ENCODE measurements at regions not wholly inside any gene's neighbourhood (a gene's known extent, or its start where the extent isn't known, plus 50 kb on each side); places are given as distances from the start of the nearest gene placed in this dataset.
"Not testable (repeated sequence)": the region's sequence is repeated elsewhere in the genome, so short reads cannot be mapped to it uniquely, and the experiment has no call there.

- no peak overlapping the region for H3K4me3 ChIP-seq (ENCODE audit: low read depth, low read length)
- DNase-seq (ENCODE audit: low read depth): no peak
- no peaks in the 10 kb centered on the region for H3K36me3 ChIP-seq (ENCODE audit: control insufficient read depth, insufficient read depth, low read length)
- no peak for TF ChIP-seq CTCF (IDR thresholded peaks at IDR 0.05; ENCODE audit: insufficient read depth, low read length, poor library complexity, severe bottlenecking)
- H3K27me3 ChIP-seq (ENCODE audit: control insufficient read depth, insufficient read depth, low read length): no peaks in the 10 kb centered on the region
Measured at GRCh38 chr13:71213252-71213821, 653.7 kb downstream of the DACH1 start.

GRCh38 chr13:71210861-71211260, 656.1 kb downstream of the DACH1 start:
- no peak for TF ChIP-seq CTCF (IDR thresholded peaks at IDR 0.05; ENCODE audit: insufficient read depth, low read length, poor library complexity, severe bottlenecking)
- Histone ChIP-seq H3K36me3 (ENCODE audit: control insufficient read depth, insufficient read depth, low read length) (no peaks in the 10 kb centered on the region), H3K4me3 (ENCODE audit: low read depth, low read length) (no peak overlapping the region), H3K27me3 (ENCODE audit: control insufficient read depth, insufficient read depth, low read length) (no peaks in the 10 kb centered on the region)
- no peak for DNase-seq (ENCODE audit: low read depth)

GRCh38 chr13:71209217-71209616, 657.8 kb downstream of the DACH1 start:
- no peak for TF ChIP-seq CTCF (IDR thresholded peaks at IDR 0.05; ENCODE audit: insufficient read depth, low read length, poor library complexity, severe bottlenecking)
- H3K4me3 ChIP-seq (ENCODE audit: low read depth, low read length): no peak overlapping the region
- no peaks in the 10 kb centered on the region for H3K36me3 ChIP-seq (ENCODE audit: control insufficient read depth, insufficient read depth, low read length)
- DNase-seq (ENCODE audit: low read depth): no peak
- H3K27me3 ChIP-seq (ENCODE audit: control insufficient read depth, insufficient read depth, low read length): no peaks in the 10 kb centered on the region

- DNase-seq (ENCODE audit: low read depth); H3K36me3 ChIP-seq (ENCODE audit: control insufficient read depth, insufficient read depth, low read length); H3K27me3 ChIP-seq (ENCODE audit: control insufficient read depth, insufficient read depth, low read length); H3K4me3 ChIP-seq (ENCODE audit: low read depth, low read length): not testable (repeated sequence)
Measured at GRCh38 chr13:71184583-71184982, 682.4 kb downstream of the DACH1 start.

GRCh38 chr13:71183352-71183751, 683.7 kb downstream of the DACH1 start:
- H3K36me3 ChIP-seq (ENCODE audit: control insufficient read depth, insufficient read depth, low read length); DNase-seq (ENCODE audit: low read depth); H3K4me3 ChIP-seq (ENCODE audit: low read depth, low read length); H3K27me3 ChIP-seq (ENCODE audit: control insufficient read depth, insufficient read depth, low read length): not testable (repeated sequence)

GRCh38 chr13:71171740-71172139, 695.3 kb downstream of the DACH1 start:
- no peaks in the 10 kb centered on the region for H3K27me3 ChIP-seq (ENCODE audit: control insufficient read depth, insufficient read depth, low read length)
- H3K4me3 ChIP-seq (ENCODE audit: low read depth, low read length): no peak overlapping the region
- no peaks in the 10 kb centered on the region for H3K36me3 ChIP-seq (ENCODE audit: control insufficient read depth, insufficient read depth, low read length)
- no peak for DNase-seq (ENCODE audit: low read depth)
- TF ChIP-seq CTCF (IDR thresholded peaks at IDR 0.05; ENCODE audit: insufficient read depth, low read length, poor library complexity, severe bottlenecking): no peak

GRCh38 chr13:71169180-71169579, 697.8 kb downstream of the DACH1 start:
- no peak for TF ChIP-seq CTCF (IDR thresholded peaks at IDR 0.05; ENCODE audit: insufficient read depth, low read length, poor library complexity, severe bottlenecking)
- DNase-seq (ENCODE audit: low read depth): no peak
- Histone ChIP-seq H3K27me3 (ENCODE audit: control insufficient read depth, insufficient read depth, low read length) (no peaks in the 10 kb centered on the region), H3K36me3 (ENCODE audit: control insufficient read depth, insufficient read depth, low read length) (no peaks in the 10 kb centered on the region), H3K4me3 (ENCODE audit: low read depth, low read length) (no peak overlapping the region)

All from kidney epithelial cell (primary cell).